Astrocyte (in vitro differentiated cells and primary cell): ENCODE measurements at regions not wholly inside any gene's neighbourhood (a gene's known extent, or its start where the extent isn't known, plus 50 kb on each side); places are given as distances from the start of the nearest gene placed in this dataset.

Source experiments
- DNase-seq: peaks from one replicate; pipeline ENCODE4 v3.0.0-alpha.2; 2010; ENCODE audit warnings: low read depth
- FAIRE-seq: peaks from 2 replicates; lab custom pipeline; 2011; peaks lifted over from hg19 to GRCh38; lab: Jason Lieb, UNC
- H2AFZ ChIP-seq: 2 replicates; pipeline ENCODE4 v1.6.0; 2012; ENCODE audit warnings: low read depth, low read length, inconsistent platforms
- H3K27ac ChIP-seq: 2 replicates; pipeline ENCODE4 v1.5.1; 2011; ENCODE audit warnings: low read depth, low read length, inconsistent platforms
- H3K27me3 ChIP-seq: 2 replicates; pipeline ENCODE4 v1.6.0; 2011; ENCODE audit warnings: low read length, inconsistent platforms; ENCODE audit not compliant: insufficient read depth
- H3K36me3 ChIP-seq: 2 replicates; pipeline ENCODE4 v1.5.1; 2011; ENCODE audit warnings: low read length, inconsistent platforms; ENCODE audit not compliant: insufficient read depth
- H3K4me1 ChIP-seq: 2 replicates; pipeline ENCODE4 v1.5.1; 2011; ENCODE audit warnings: low read length, inconsistent platforms; ENCODE audit not compliant: insufficient read depth
- H3K4me2 ChIP-seq: 2 replicates; pipeline ENCODE4 v1.6.0; 2012; ENCODE audit warnings: low read length, inconsistent platforms
- H3K4me3 ChIP-seq: 2 replicates; pipeline ENCODE4 v1.5.1; 2011; ENCODE audit warnings: low read depth, mild to moderate bottlenecking, low read length, inconsistent platforms; ENCODE audit not compliant: insufficient read depth
- H3K79me2 ChIP-seq: 2 replicates; pipeline ENCODE4 v1.6.0; 2012; ENCODE audit warnings: mild to moderate bottlenecking, low read length, inconsistent platforms; ENCODE audit not compliant: insufficient read depth
- H3K9ac ChIP-seq: 2 replicates; pipeline ENCODE4 v1.6.0; 2012; ENCODE audit warnings: mild to moderate bottlenecking, low read length, inconsistent platforms
- H3K9me3 ChIP-seq: 2 replicates; pipeline ENCODE4 v1.5.1; 2012; ENCODE audit warnings: low read depth, mild to moderate bottlenecking, low read length, inconsistent platforms; ENCODE audit not compliant: insufficient read depth
- H4K20me1 ChIP-seq: 2 replicates; pipeline ENCODE4 v1.6.0; 2012; ENCODE audit warnings: low read length, inconsistent platforms; ENCODE audit not compliant: insufficient read depth
- H3K27ac Mint-ChIP-seq: one replicate; pipeline ENCODE4 v1.8.0; 2021; ENCODE audit warnings: mild to moderate bottlenecking, mixed read lengths; ENCODE audit not compliant: unreplicated experiment
- H3K27me3 Mint-ChIP-seq: one replicate; pipeline ENCODE4 v1.8.0; 2021; ENCODE audit warnings: low read depth, mixed read lengths; ENCODE audit not compliant: unreplicated experiment
- H3K36me3 Mint-ChIP-seq: one replicate; pipeline ENCODE4 v1.8.0; 2021; ENCODE audit warnings: low read depth, mixed read lengths; ENCODE audit not compliant: unreplicated experiment
- H3K4me1 Mint-ChIP-seq: one replicate; pipeline ENCODE4 v1.8.0; 2021; ENCODE audit warnings: low read depth, mixed read lengths; ENCODE audit not compliant: unreplicated experiment
- H3K4me3 Mint-ChIP-seq: one replicate; pipeline ENCODE4 v1.8.0; 2021; ENCODE audit warnings: mild to moderate bottlenecking, moderate library complexity, mixed read lengths; ENCODE audit not compliant: unreplicated experiment
- H3K9me3 Mint-ChIP-seq: one replicate; pipeline ENCODE4 v1.8.0; 2021; ENCODE audit warnings: mild to moderate bottlenecking, mixed read lengths; ENCODE audit not compliant: unreplicated experiment
- CTCF ChIP-seq: IDR thresholded peaks from 2 replicates; pipeline ENCODE4 v1.5.1; 2011; ENCODE audit warnings: low read depth, mild to moderate bottlenecking, inconsistent platforms, low read length, moderate library complexity; ENCODE audit not compliant: insufficient read depth
- EZH2 ChIP-seq: IDR thresholded peaks from 2 replicates; pipeline ENCODE4 v1.6.1; 2012; ENCODE audit warnings: mild to moderate bottlenecking, low read length, inconsistent platforms; ENCODE audit not compliant: insufficient read depth

DNA sequence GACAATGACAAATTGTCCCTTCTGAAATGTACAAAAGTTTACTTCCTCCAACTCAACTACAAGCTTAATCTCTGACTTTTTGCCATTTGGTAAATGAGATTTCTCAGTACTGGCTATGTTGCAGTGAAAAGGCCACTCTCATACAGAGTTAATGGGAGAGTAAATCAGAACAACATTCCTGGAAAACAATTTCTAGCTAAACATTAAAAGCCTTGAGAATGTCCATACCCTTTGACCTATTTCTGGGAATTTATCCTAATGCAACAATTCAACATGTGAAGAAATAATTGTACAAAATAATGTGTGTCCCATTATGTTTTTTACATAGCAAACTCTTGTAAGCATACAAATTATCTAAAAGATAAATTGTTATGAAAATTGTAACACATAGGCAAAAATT is 56.3 kb upstream of the SPEF2 start:
- H2AFZ ChIP-seq, result no peak overlapping the region
- peaks cover 2% of the 10 kb centered on the region for H3K9me3 ChIP-seq
- no peak overlapping the region for H3K9ac ChIP-seq
- H3K27ac Mint-ChIP-seq, result no peak overlapping the region
- no peak overlapping the region for H3K4me3 Mint-ChIP-seq
- H3K9me3 Mint-ChIP-seq, result peaks cover 24% of the 10 kb centered on the region
- H3K4me1 Mint-ChIP-seq, result no peaks in the 10 kb centered on the region
- H3K79me2 ChIP-seq, result no peaks in the 10 kb centered on the region
- TF ChIP-seq EZH2, result no peak
- H3K4me2 ChIP-seq, result no peak overlapping the region
- H3K27me3 Mint-ChIP-seq, result no peaks in the 10 kb centered on the region
- H3K4me1 ChIP-seq, result no peaks in the 10 kb centered on the region
- H3K27me3 ChIP-seq, result no peaks in the 10 kb centered on the region
- H3K4me3 ChIP-seq, result no peak overlapping the region
- FAIRE-seq (no peak), DNase-seq (no peak)
- H3K27ac ChIP-seq, result no peak overlapping the region
- no peaks in the 10 kb centered on the region for H3K36me3 ChIP-seq
- no peaks in the 10 kb centered on the region for H4K20me1 ChIP-seq
- H3K36me3 Mint-ChIP-seq, result no peaks in the 10 kb centered on the region

DNA sequence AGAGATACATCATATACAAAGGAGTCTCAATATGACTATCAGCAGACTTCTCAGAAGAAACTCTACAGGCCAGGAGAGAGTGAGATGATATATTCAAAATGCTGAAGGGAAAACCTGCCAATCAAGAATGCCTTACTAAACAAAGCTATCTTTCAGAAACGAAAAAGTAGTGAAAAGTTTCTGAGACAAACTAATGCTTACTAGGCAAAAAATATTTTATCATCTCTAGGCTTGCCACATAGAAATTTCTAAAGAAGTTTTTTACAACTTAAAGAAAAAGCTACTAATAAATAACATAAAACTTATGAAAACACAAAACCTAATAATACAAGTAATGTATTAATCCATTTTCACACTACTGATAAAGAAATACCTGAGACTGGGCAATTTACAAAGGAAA is 59.9 kb upstream of the SPEF2 start:
- Histone ChIP-seq H3K9me3 (peaks cover 2% of the 10 kb centered on the region), H3K4me1 (no peaks in the 10 kb centered on the region), H3K4me2 (no peak overlapping the region), H3K27ac (no peak overlapping the region), H3K27me3 (no peaks in the 10 kb centered on the region), H3K4me3 (no peak overlapping the region), H3K9ac (no peak overlapping the region), H2AFZ (no peak overlapping the region), H4K20me1 (no peaks in the 10 kb centered on the region), H3K36me3 (no peaks in the 10 kb centered on the region), H3K79me2 (no peaks in the 10 kb centered on the region)
- Mint-ChIP-seq H3K9me3 (peaks cover 20% of the 10 kb centered on the region), H3K4me1 (no peaks in the 10 kb centered on the region), H3K27ac (no peak overlapping the region), H3K36me3 (no peaks in the 10 kb centered on the region), H3K27me3 (no peaks in the 10 kb centered on the region), H3K4me3 (no peak overlapping the region)
- no peak for FAIRE-seq
- no peak for DNase-seq
- no peak for TF ChIP-seq CTCF
- no peak for TF ChIP-seq EZH2

DNA sequence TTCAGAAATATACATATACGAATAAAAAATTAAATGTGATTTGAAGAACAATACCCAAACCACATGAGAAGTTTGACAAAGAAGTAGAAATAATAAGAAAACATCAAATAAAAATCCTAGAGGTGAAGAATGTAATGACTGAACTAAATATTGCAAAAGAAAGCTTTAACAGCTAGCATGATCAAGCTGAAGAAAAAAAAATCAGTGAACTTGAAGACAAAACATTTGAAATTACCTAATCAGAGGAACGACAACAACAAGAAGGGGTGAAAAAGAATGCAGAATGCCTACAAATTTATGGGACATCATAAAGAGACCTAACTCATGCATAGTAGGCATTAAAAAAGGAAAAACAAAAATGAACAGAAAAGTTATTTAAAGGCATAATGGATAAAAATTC is 60.5 kb upstream of the SPEF2 start:
- DNase-seq, result no peak
- no peak for FAIRE-seq
- no peak overlapping the region for H3K4me3 ChIP-seq
- no peaks in the 10 kb centered on the region for H3K36me3 Mint-ChIP-seq
- no peak overlapping the region for H3K4me3 Mint-ChIP-seq
- no peaks in the 10 kb centered on the region for H3K4me1 ChIP-seq
- H3K9me3 ChIP-seq, result peaks cover 2% of the 10 kb centered on the region
- H3K27ac Mint-ChIP-seq, result no peak overlapping the region
- H3K27me3 Mint-ChIP-seq, result no peaks in the 10 kb centered on the region
- no peak for TF ChIP-seq EZH2
- no peak for TF ChIP-seq CTCF
- no peaks in the 10 kb centered on the region for H3K4me1 Mint-ChIP-seq
- H2AFZ ChIP-seq, result no peak overlapping the region
- peaks cover 18% of the 10 kb centered on the region for H3K9me3 Mint-ChIP-seq
- H3K79me2 ChIP-seq, result no peaks in the 10 kb centered on the region
- H3K27me3 ChIP-seq, result no peaks in the 10 kb centered on the region
- H4K20me1 ChIP-seq, result no peaks in the 10 kb centered on the region
- no peak overlapping the region for H3K4me2 ChIP-seq
- no peak overlapping the region for H3K27ac ChIP-seq
- H3K9ac ChIP-seq, result no peak overlapping the region
- H3K36me3 ChIP-seq, result no peaks in the 10 kb centered on the region
